ENCODE measurements at regions not wholly inside any gene's neighbourhood (a gene's known extent, or its start where the extent isn't known, plus 50 kb on each side); places are given as distances from the start of the nearest gene placed in this dataset.

GRCh38 chr5:93924628-93925027 lies 183.2 kb upstream of the POU5F2 start:
- no peak overlapping the region for H3K9ac ChIP-seq (ENCODE audit: low read depth, low read length, poor library complexity)
- H3K23ac ChIP-seq (ENCODE audit: low read depth, low read length, poor library complexity): no peak overlapping the region
- no peak overlapping the region for H4K8ac ChIP-seq (ENCODE audit: low read depth, low read length)
- H2AFZ ChIP-seq (ENCODE audit: low read length): no peak overlapping the region
- no peak overlapping the region for H3K4me2 ChIP-seq (ENCODE audit: insufficient read depth, low read length, poor library complexity, severe bottlenecking)
- no peak overlapping the region for H2AK5ac ChIP-seq (ENCODE audit: low read depth, low read length)
- H3K36me3 ChIP-seq (replicated peaks in 1 of 2; ENCODE audit: control insufficient read depth in 2 of 2, insufficient read depth in 2 of 2, low read length in 2 of 2): no peaks in the 10 kb centered on the region
- no peaks in the 10 kb centered on the region for H3K9me3 ChIP-seq (replicated peaks in 1 of 2; ENCODE audit: control insufficient read depth in 2 of 2, insufficient read depth in 1 of 2, low read depth in 1 of 2, low read length in 2 of 2)
- H3K4ac ChIP-seq (ENCODE audit: low read length): no peak overlapping the region
- no CpG with 5 or more reads among the region's 2 CpGs for WGBS, 2 donors (ENCODE audit: extremely low coverage in 2 of 2, insufficient read length in 2 of 2, insufficient replicate concordance in 1 of 2)
- H2BK120ac ChIP-seq (ENCODE audit: low read depth, low read length): no peak overlapping the region
- no peak overlapping the region for H3K4me3 ChIP-seq (ENCODE audit: low read length in 2 of 2)
- H3K27ac ChIP-seq (replicated peaks; ENCODE audit: low read length): no peak overlapping the region
- no peaks in the 10 kb centered on the region for H3K27me3 ChIP-seq (ENCODE audit: control insufficient read depth in 3 of 3, insufficient read depth in 3 of 3, low read depth in 1 of 3, low read length in 3 of 3)
- H2BK5ac ChIP-seq (ENCODE audit: low read length): no peak overlapping the region
- no peaks in the 10 kb centered on the region for H3K4me1 ChIP-seq (ENCODE audit: control insufficient read depth in 2 of 2, insufficient read depth in 1 of 2, low read depth in 1 of 2, low read length in 2 of 2)
- no peaks in the 10 kb centered on the region for H3K79me1 ChIP-seq (ENCODE audit: low read depth, low read length)
- no peak overlapping the region for H3K18ac ChIP-seq (ENCODE audit: low read length)
- no peak overlapping the region for H2BK12ac ChIP-seq (ENCODE audit: low read length)
- H3K14ac ChIP-seq (ENCODE audit: low read length): no peak overlapping the region
- H4K91ac ChIP-seq (ENCODE audit: low read depth, low read length, poor library complexity): no peak overlapping the region
- DNase-seq (ENCODE audit: low spot score): no peak
- no peak overlapping the region for H2BK15ac ChIP-seq (ENCODE audit: low read length)

GRCh38 chr5:93922551-93922950 lies 181.2 kb upstream of the POU5F2 start:
- Histone ChIP-seq H3K23ac (ENCODE audit: low read depth, low read length, poor library complexity) (no peak overlapping the region), H3K27ac (replicated peaks; ENCODE audit: low read length) (no peak overlapping the region), H3K79me1 (ENCODE audit: low read depth, low read length) (no peaks in the 10 kb centered on the region), H3K36me3 (replicated peaks in 1 of 2; ENCODE audit: control insufficient read depth in 2 of 2, insufficient read depth in 2 of 2, low read length in 2 of 2) (no peaks in the 10 kb centered on the region), H2AK5ac (ENCODE audit: low read depth, low read length) (no peak overlapping the region), H3K4me1 (ENCODE audit: control insufficient read depth in 2 of 2, insufficient read depth in 1 of 2, low read depth in 1 of 2, low read length in 2 of 2) (no peaks in the 10 kb centered on the region), H3K4ac (ENCODE audit: low read length) (no peak overlapping the region), H4K91ac (ENCODE audit: low read depth, low read length, poor library complexity) (no peak overlapping the region), H4K8ac (ENCODE audit: low read depth, low read length) (no peak overlapping the region), H3K9me3 (replicated peaks in 1 of 2; ENCODE audit: control insufficient read depth in 2 of 2, insufficient read depth in 1 of 2, low read depth in 1 of 2, low read length in 2 of 2) (no peaks in the 10 kb centered on the region), H3K4me2 (ENCODE audit: insufficient read depth, low read length, poor library complexity, severe bottlenecking) (no peak overlapping the region), H3K27me3 (ENCODE audit: control insufficient read depth in 3 of 3, insufficient read depth in 3 of 3, low read depth in 1 of 3, low read length in 3 of 3) (no peaks in the 10 kb centered on the region), H2AFZ (ENCODE audit: low read length) (no peak overlapping the region), H3K18ac (ENCODE audit: low read length) (no peak overlapping the region), H2BK15ac (ENCODE audit: low read length) (no peak overlapping the region), H2BK5ac (ENCODE audit: low read length) (no peak overlapping the region), H2BK120ac (ENCODE audit: low read depth, low read length) (no peak overlapping the region), H2BK12ac (ENCODE audit: low read length) (no peak overlapping the region), H3K14ac (ENCODE audit: low read length) (no peak overlapping the region), H3K9ac (ENCODE audit: low read depth, low read length, poor library complexity) (no peak overlapping the region), H3K4me3 (ENCODE audit: low read length in 2 of 2) (no peak overlapping the region)
- WGBS, 2 donors (ENCODE audit: extremely low coverage in 2 of 2, insufficient read length in 2 of 2, insufficient replicate concordance in 1 of 2): no CpG with 5 or more reads among the region's 5 CpGs
- DNase-seq (ENCODE audit: low spot score): no peak

GRCh38 chr5:93921001-93921400 lies 179.6 kb upstream of the POU5F2 start:
- Histone ChIP-seq H2BK120ac (ENCODE audit: low read depth, low read length) (no peak overlapping the region), H2BK15ac (ENCODE audit: low read length) (no peak overlapping the region), H3K36me3 (replicated peaks in 1 of 2; ENCODE audit: control insufficient read depth in 2 of 2, insufficient read depth in 2 of 2, low read length in 2 of 2) (no peaks in the 10 kb centered on the region), H2AK5ac (ENCODE audit: low read depth, low read length) (no peak overlapping the region), H3K4me3 (ENCODE audit: low read length in 2 of 2) (no peak overlapping the region), H2AFZ (ENCODE audit: low read length) (no peak overlapping the region), H3K9ac (ENCODE audit: low read depth, low read length, poor library complexity) (no peak overlapping the region), H4K8ac (ENCODE audit: low read depth, low read length) (no peak overlapping the region), H3K23ac (ENCODE audit: low read depth, low read length, poor library complexity) (no peak overlapping the region), H3K14ac (ENCODE audit: low read length) (no peak overlapping the region), H4K91ac (ENCODE audit: low read depth, low read length, poor library complexity) (no peak overlapping the region), H2BK12ac (ENCODE audit: low read length) (no peak overlapping the region), H3K9me3 (replicated peaks in 1 of 2; ENCODE audit: control insufficient read depth in 2 of 2, insufficient read depth in 1 of 2, low read depth in 1 of 2, low read length in 2 of 2) (no peaks in the 10 kb centered on the region), H3K27me3 (ENCODE audit: control insufficient read depth in 3 of 3, insufficient read depth in 3 of 3, low read depth in 1 of 3, low read length in 3 of 3) (no peaks in the 10 kb centered on the region), H3K4me1 (ENCODE audit: control insufficient read depth in 2 of 2, insufficient read depth in 1 of 2, low read depth in 1 of 2, low read length in 2 of 2) (no peaks in the 10 kb centered on the region), H3K79me1 (ENCODE audit: low read depth, low read length) (no peaks in the 10 kb centered on the region), H2BK5ac (ENCODE audit: low read length) (no peak overlapping the region), H3K4me2 (ENCODE audit: insufficient read depth, low read length, poor library complexity, severe bottlenecking) (no peak overlapping the region), H3K4ac (ENCODE audit: low read length) (no peak overlapping the region), H3K18ac (ENCODE audit: low read length) (no peak overlapping the region), H3K27ac (replicated peaks; ENCODE audit: low read length) (no peak overlapping the region)
- WGBS, 2 donors (ENCODE audit: extremely low coverage in 2 of 2, insufficient read length in 2 of 2, insufficient replicate concordance in 1 of 2): no CpG with 5 or more reads among the region's 2 CpGs
- no peak for DNase-seq (ENCODE audit: low spot score)

GRCh38 chr5:93916872-93917271 lies 175.5 kb upstream of the POU5F2 start:
- no peak overlapping the region for H3K27ac ChIP-seq (replicated peaks; ENCODE audit: low read length)
- H3K27me3 ChIP-seq (ENCODE audit: control insufficient read depth in 3 of 3, insufficient read depth in 3 of 3, low read depth in 1 of 3, low read length in 3 of 3): no peaks in the 10 kb centered on the region
- H3K18ac ChIP-seq (ENCODE audit: low read length): no peak overlapping the region
- no peak overlapping the region for H2BK15ac ChIP-seq (ENCODE audit: low read length)
- WGBS, 2 donors (ENCODE audit: extremely low coverage in 2 of 2, insufficient read length in 2 of 2, insufficient replicate concordance in 1 of 2): 100% methylated on average over 1 of the region's 1 CpG; no CpG with 5 or more reads in 1 of the 2 donors
- no peak overlapping the region for H2BK5ac ChIP-seq (ENCODE audit: low read length)
- no peak for DNase-seq (ENCODE audit: low spot score)
- no peak overlapping the region for H3K4me2 ChIP-seq (ENCODE audit: insufficient read depth, low read length, poor library complexity, severe bottlenecking)
- no peak overlapping the region for H3K23ac ChIP-seq (ENCODE audit: low read depth, low read length, poor library complexity)
- H3K79me1 ChIP-seq (ENCODE audit: low read depth, low read length): no peaks in the 10 kb centered on the region
- no peak overlapping the region for H2BK120ac ChIP-seq (ENCODE audit: low read depth, low read length)
- H3K4ac ChIP-seq (ENCODE audit: low read length): no peak overlapping the region
- no peak overlapping the region for H3K4me3 ChIP-seq (ENCODE audit: low read length in 2 of 2)
- no peak overlapping the region for H3K9ac ChIP-seq (ENCODE audit: low read depth, low read length, poor library complexity)
- H2BK12ac ChIP-seq (ENCODE audit: low read length): no peak overlapping the region
- no peak overlapping the region for H3K14ac ChIP-seq (ENCODE audit: low read length)
- no peak overlapping the region for H4K8ac ChIP-seq (ENCODE audit: low read depth, low read length)
- H3K4me1 ChIP-seq (ENCODE audit: control insufficient read depth in 2 of 2, insufficient read depth in 1 of 2, low read depth in 1 of 2, low read length in 2 of 2): peaks cover 0 to 15% of the 10 kb centered on the region in 2 donors
- no peaks in the 10 kb centered on the region for H3K36me3 ChIP-seq (replicated peaks in 1 of 2; ENCODE audit: control insufficient read depth in 2 of 2, insufficient read depth in 2 of 2, low read length in 2 of 2)
- H3K9me3 ChIP-seq (replicated peaks in 1 of 2; ENCODE audit: control insufficient read depth in 2 of 2, insufficient read depth in 1 of 2, low read depth in 1 of 2, low read length in 2 of 2): peaks cover 0 to 5% of the 10 kb centered on the region in 2 donors
- no peak overlapping the region for H2AFZ ChIP-seq (ENCODE audit: low read length)
- H4K91ac ChIP-seq (ENCODE audit: low read depth, low read length, poor library complexity): no peak overlapping the region
- no peak overlapping the region for H2AK5ac ChIP-seq (ENCODE audit: low read depth, low read length)

Measured in neuronal stem cell (in vitro differentiated cells).